Nephron progenitor cell (in vitro differentiated cells): ENCODE measurements at regions not wholly inside any gene's neighbourhood (a gene's known extent, or its start where the extent isn't known, plus 50 kb on each side); places are given as distances from the start of the nearest gene placed in this dataset.
A peak's percentile ranks its signal among the peaks of the same experiment; 100 is the strongest.

Experiments
- DNase-seq: peaks from one replicate; pipeline ENCODE4 v3.0.0; 2021
- H3K27ac Mint-ChIP-seq: 2 replicates; pipeline ENCODE4 v1.8.0; 2021; ENCODE audit warnings: mild to moderate bottlenecking, moderate library complexity, mixed read lengths
- H3K27me3 Mint-ChIP-seq: 2 replicates; pipeline ENCODE4 v1.8.0; 2021; ENCODE audit warnings: mild to moderate bottlenecking, low read depth, mixed read lengths; ENCODE audit not compliant: poor library complexity
- H3K36me3 Mint-ChIP-seq: 2 replicates; pipeline ENCODE4 v1.8.0; 2021; ENCODE audit warnings: low read depth, mixed read lengths
- H3K4me1 Mint-ChIP-seq: 2 replicates; pipeline ENCODE4 v1.8.0; 2021; ENCODE audit warnings: mixed read lengths
- H3K4me3 Mint-ChIP-seq: 2 replicates; pipeline ENCODE4 v1.8.0; 2021; ENCODE audit warnings: mild to moderate bottlenecking, moderate library complexity, mixed read lengths
- H3K9me3 Mint-ChIP-seq: 2 replicates; pipeline ENCODE4 v1.8.0; 2021; ENCODE audit warnings: mild to moderate bottlenecking, moderate library complexity, mixed read lengths
- TF ChIP-seq, protein P1 (sequence below): fragments of 200-600 bp; sonication (generic); IDR thresholded peaks from 2 replicates; pipeline ENCODE4 v1.5.0; 2021; ENCODE audit warnings: antibody characterized with exemption

- TF ChIP-seq, protein P1, sequence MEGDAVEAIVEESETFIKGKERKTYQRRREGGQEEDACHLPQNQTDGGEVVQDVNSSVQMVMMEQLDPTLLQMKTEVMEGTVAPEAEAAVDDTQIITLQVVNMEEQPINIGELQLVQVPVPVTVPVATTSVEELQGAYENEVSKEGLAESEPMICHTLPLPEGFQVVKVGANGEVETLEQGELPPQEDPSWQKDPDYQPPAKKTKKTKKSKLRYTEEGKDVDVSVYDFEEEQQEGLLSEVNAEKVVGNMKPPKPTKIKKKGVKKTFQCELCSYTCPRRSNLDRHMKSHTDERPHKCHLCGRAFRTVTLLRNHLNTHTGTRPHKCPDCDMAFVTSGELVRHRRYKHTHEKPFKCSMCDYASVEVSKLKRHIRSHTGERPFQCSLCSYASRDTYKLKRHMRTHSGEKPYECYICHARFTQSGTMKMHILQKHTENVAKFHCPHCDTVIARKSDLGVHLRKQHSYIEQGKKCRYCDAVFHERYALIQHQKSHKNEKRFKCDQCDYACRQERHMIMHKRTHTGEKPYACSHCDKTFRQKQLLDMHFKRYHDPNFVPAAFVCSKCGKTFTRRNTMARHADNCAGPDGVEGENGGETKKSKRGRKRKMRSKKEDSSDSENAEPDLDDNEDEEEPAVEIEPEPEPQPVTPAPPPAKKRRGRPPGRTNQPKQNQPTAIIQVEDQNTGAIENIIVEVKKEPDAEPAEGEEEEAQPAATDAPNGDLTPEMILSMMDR, result no peak
- Mint-ChIP-seq H3K4me3 (no peak overlapping the region), H3K27me3 (peaks cover 13% of the 10 kb centered on the region), H3K36me3 (no peaks in the 10 kb centered on the region), H3K27ac (no peak overlapping the region), H3K4me1 (peaks cover 18% of the 10 kb centered on the region), H3K9me3 (peaks cover 9% of the 10 kb centered on the region)
- DNase-seq, result no peak
Measured at GRCh38 chr1:244219802-244220201, 168.7 kb downstream of the ZBTB18 start.

GRCh38 chr1:244220410-244220809 is 169.3 kb downstream of the ZBTB18 start:
- Mint-ChIP-seq H3K27ac (no peak overlapping the region), H3K4me3 (no peak overlapping the region), H3K9me3 (peaks cover 4% of the 10 kb centered on the region), H3K27me3 (peaks cover 13% of the 10 kb centered on the region), H3K4me1 (peaks cover 18% of the 10 kb centered on the region), H3K36me3 (no peaks in the 10 kb centered on the region)
- DNase-seq, result no peak
- TF ChIP-seq, protein P1, result no peak

- Mint-ChIP-seq H3K4me1 (peaks cover 21% of the 10 kb centered on the region), H3K27ac (peak overlapping the region; percentile 81), H3K27me3 (peaks cover 11% of the 10 kb centered on the region), H3K9me3 (peaks cover 4% of the 10 kb centered on the region), H3K4me3 (no peak overlapping the region), H3K36me3 (no peaks in the 10 kb centered on the region)
- no peak for DNase-seq
- TF ChIP-seq, protein P1, result no peak
Measured at GRCh38 chr1:244221991-244222390, 170.9 kb downstream of the ZBTB18 start.

DNA sequence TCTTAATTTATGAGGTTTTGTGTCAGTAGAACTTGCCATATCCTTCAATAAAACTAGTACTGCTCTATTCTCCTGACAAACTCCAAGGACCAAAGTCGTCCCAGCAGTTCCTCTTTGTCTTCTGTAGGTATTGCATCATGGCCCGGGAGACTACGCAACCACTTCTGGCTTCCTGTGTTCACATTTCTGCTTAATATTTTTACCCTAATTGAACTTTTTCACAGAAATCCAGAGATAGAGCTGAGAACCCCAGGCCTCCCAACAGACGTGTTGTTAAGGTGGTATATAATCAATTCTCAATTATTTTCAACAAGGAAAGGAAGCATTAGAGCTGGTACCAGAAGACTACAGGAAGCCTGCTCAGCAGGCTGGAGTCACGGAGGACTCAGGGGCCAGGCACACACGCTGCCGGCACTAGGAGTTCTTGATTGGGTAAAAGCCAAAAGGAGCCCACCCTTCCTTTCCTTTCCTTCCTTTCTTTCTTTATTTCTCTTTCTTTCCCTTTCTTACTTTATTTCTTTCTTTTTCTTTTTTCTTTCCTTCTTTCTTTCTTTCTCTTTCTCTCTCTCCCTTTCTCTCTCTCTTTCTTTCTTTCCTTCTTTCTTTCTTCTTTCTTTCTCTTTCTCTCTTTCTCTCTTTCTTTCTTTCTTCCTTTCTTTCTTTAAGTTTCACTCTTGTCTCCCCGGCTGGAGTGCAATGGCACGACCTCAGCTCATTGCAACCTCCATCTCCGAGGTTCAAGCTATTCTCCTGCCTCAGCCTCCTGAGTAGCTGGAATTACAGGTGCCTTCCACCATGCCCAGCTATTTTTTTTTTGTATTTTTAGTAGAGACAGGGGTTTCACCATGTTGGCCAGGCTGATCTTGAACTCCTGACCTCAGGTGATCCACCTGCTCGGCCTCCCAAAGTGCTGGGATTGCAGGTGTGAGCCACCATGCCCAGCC is 173.7 kb downstream of the ZBTB18 start:
- Mint-ChIP-seq H3K27me3 (peaks cover 17% of the 10 kb centered on the region), H3K36me3 (no peaks in the 10 kb centered on the region), H3K27ac (no peak overlapping the region), H3K4me3 (no peak overlapping the region), H3K9me3 (peaks cover 4% of the 10 kb centered on the region), H3K4me1 (peaks cover 29% of the 10 kb centered on the region)
- DNase-seq, result no peak
- TF ChIP-seq, protein P1, result no peak

DNA sequence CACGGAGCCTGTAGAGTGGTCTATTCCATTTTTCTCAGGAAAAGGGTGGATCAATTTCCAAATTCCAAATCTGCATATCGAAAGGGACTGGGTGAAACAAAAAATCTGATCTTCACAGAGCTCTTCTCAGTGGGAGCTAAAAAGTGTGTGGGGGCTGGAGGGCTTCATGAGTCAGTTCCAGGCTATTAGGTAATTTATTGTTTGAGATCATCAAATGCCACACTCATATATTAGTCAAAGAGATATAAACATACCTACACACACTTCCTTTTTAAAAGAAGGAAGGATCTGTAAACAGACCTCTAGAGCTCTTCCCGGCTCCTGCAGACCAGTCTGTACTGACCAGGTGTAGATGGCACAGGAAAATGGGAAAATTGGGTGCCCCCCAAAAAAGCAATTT is 175.4 kb downstream of the ZBTB18 start:
- DNase-seq, result no peak
- H3K9me3 Mint-ChIP-seq, result peaks cover 4% of the 10 kb centered on the region
- H3K27ac Mint-ChIP-seq, result no peak overlapping the region

More for the DNA sequence above, 175.4 kb downstream of the ZBTB18 start:
- H3K4me1 Mint-ChIP-seq, result peaks cover 36% of the 10 kb centered on the region
- TF ChIP-seq, protein P1, result no peak
- no peak overlapping the region for H3K4me3 Mint-ChIP-seq
- peaks cover 18% of the 10 kb centered on the region for H3K27me3 Mint-ChIP-seq
- no peaks in the 10 kb centered on the region for H3K36me3 Mint-ChIP-seq
